ENCODE measurements at regions not wholly inside any gene's neighbourhood (a gene's known extent, or its start where the extent isn't known, plus 50 kb on each side); places are given as distances from the start of the nearest gene placed in this dataset.

DNA sequence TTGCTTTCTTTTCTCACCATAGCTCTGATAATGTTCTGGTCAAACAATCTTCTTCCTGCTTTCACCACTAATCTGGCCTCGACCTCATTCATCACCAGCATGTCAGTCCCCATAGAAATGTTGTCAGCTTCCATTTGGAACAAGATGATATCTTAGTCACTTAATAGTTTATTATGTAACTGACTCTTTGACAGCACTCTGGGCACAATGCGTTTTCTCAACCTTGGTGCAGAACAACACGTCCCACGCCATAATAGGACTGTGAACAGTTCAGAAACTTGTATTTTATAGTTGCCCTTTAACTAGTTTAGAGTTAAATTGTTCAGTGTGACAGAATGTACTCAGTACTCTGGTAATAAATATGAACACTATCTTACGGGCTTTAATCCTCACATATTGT, 106.0 kb downstream of the MC4R start:
- TF ChIP-seq, protein P1, sequence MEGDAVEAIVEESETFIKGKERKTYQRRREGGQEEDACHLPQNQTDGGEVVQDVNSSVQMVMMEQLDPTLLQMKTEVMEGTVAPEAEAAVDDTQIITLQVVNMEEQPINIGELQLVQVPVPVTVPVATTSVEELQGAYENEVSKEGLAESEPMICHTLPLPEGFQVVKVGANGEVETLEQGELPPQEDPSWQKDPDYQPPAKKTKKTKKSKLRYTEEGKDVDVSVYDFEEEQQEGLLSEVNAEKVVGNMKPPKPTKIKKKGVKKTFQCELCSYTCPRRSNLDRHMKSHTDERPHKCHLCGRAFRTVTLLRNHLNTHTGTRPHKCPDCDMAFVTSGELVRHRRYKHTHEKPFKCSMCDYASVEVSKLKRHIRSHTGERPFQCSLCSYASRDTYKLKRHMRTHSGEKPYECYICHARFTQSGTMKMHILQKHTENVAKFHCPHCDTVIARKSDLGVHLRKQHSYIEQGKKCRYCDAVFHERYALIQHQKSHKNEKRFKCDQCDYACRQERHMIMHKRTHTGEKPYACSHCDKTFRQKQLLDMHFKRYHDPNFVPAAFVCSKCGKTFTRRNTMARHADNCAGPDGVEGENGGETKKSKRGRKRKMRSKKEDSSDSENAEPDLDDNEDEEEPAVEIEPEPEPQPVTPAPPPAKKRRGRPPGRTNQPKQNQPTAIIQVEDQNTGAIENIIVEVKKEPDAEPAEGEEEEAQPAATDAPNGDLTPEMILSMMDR (IDR thresholded peaks at IDR 0.05; ENCODE audit: low read depth, low read length): no peak
- H3K4me3 ChIP-seq (ENCODE audit: low read depth, low read length): no peak overlapping the region

DNA sequence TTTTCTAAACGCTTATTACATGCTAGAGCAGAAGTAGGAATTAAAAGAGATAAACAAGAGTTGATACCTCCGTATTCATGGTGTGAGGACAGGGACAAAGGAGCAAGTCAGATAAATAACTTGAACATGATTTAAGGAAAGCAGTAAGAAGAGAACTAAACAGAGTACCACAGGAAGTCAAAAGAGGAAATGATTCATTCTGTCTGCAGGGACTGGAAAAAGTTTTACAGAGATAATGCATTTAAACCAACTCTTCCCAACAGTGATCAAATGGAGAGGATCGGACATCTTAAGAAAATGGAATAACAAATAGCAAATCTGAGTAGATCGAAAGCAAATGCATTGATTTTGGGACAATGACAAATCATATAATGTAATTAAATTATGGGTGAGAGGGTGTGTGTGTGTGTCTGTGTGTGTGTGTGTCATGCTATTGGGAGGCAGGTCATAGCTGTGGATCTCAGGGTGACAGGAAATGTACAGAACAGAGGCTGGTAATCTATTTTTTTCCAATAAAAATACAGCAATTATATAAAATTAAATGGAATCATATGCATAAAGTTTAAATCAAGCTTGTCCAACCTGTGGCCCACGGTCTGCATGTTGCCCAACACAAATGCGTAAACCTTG, 113.4 kb downstream of the MC4R start:
- TF ChIP-seq, protein P1 (IDR thresholded peaks at IDR 0.05; ENCODE audit: low read depth, low read length): no peak
- H3K4me3 ChIP-seq (ENCODE audit: low read depth, low read length): no peak overlapping the region

DNA sequence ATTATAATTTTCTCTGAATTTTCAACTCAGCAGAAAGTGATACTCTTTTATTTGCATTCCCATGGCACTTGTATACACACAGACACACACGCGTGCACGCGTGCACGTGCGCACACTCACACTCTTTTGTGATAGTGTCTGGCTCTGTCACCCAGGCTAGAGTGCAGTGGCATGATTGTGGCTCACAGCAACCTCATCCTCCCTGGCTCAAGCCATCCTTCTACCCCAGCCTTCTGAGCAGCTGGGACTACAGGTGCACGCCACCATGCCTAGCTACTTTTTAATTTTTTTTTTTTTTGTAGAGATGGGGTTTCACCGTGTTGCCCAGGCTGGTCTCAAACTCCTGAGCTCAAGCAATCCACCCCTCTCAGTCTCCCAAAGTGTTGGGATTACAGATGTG, 123.2 kb downstream of the MC4R start:
- H3K4me3 ChIP-seq (ENCODE audit: low read depth, low read length): no peak overlapping the region
- TF ChIP-seq, protein P1 (IDR thresholded peaks at IDR 0.05; ENCODE audit: low read depth, low read length): no peak

DNA sequence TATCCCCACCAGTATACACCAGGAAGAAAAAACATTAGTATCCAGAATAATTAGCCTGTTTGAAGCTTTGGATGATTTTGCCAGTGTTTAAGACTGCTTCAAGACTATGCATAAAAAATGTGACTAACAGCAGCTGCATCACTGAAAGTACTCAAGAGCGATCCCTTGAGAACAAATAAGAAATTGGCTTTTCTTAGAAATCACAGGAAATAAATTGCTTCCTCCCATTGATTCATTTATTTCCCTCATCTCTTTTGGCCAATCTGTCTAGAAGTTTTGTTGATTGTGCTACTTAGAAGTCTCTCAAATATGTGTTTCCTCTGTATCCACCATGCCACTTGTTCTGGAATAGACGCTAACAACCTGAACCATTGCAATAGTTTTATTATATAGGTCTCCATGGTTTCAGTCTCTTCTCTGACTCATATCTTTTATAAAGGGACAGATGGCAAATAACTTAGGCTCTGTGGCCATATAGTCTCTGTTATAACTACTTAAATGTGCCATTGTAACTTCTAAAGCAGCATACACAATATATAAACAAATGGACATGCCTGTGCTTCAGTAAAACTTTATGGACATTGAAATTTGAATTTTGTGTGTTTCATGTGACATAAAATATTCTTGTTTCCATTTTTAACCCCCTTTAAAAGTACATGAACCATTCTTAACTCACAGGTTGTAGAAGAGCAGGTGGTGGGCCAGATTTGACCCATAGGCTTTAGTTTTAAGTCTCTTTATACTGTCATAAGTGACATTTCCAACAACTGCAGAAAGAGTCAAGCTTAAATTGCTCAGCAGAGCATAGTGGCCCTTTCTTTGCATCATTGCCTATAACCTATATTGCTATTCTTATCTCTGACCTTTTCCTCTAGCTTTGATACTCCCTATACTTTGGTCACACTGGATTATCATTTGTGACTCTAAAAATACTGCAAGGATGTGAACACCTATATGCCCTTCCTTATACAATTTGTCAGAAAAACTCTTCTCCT, 123.9 kb downstream of the MC4R start:
- H3K4me3 ChIP-seq (ENCODE audit: low read depth, low read length): no peak overlapping the region
- TF ChIP-seq, protein P1 (IDR thresholded peaks at IDR 0.05; ENCODE audit: low read depth, low read length): no peak

DNA sequence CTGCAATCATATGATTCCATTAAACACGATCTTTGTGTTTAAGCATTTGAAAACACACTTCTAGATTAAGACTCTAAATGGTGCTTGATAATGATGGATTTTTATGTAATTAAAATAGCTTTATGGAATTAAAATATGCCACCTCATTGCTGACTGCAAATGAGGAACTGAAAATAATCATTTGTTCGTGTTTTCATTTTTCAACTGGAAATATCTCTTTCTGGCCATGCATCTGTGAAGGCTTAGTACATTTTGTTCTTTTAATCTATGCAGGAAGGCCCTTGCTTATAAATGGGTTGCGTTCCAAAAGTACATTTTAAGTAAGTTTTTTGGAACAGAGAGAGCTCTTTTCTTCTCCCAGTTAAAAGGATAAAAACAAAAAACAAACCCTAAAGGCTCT, 125.5 kb downstream of the MC4R start:
- H3K4me3 ChIP-seq (ENCODE audit: low read depth, low read length): no peak overlapping the region

DNA sequence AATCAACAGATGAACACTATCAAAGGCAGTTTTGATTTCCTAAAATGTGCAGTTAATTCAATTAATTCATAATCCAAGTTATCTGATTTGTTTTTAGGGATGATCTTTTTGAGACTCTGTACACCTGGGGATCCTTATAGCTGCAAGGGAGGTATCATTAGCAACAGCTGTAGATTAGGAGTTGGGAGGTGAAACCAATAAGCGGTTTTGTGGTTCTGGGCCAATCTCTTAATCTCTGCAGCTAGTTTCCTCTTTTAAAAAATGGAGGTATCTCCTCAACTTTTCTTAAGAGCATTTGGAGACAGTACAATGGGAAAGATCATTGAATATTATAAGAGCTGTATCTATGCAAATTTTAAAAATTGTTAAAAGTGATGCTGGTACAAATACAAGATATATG, 126.0 kb downstream of the MC4R start:
- H3K4me3 ChIP-seq (ENCODE audit: low read depth, low read length): no peak overlapping the region

More for the DNA sequence above, 125.5 kb downstream of the MC4R start:
- TF ChIP-seq, protein P1 (IDR thresholded peaks at IDR 0.05; ENCODE audit: low read depth, low read length): no peak

More for the DNA sequence above, 126.0 kb downstream of the MC4R start:
- TF ChIP-seq, protein P1 (IDR thresholded peaks at IDR 0.05; ENCODE audit: low read depth, low read length): no peak
